CD1c-positive myeloid dendritic cell (primary cell): ENCODE measurements at regions not wholly inside any gene's neighbourhood (a gene's known extent, or its start where the extent isn't known, plus 50 kb on each side); places are given as distances from the start of the nearest gene placed in this dataset.
"Not testable (repeated sequence)": the region's sequence is repeated elsewhere in the genome, so short reads cannot be mapped to it uniquely, and the experiment has no call there.

Experiments used
- DNase-seq: peaks from one replicate; pipeline ENCODE4 v3.0.0-alpha.2; 2016; ENCODE audit errors: extremely low spot score

GRCh38 chr6:3900744-3901336 lies 51.7 kb downstream of the FAM50B start:
- no peak for DNase-seq

DNA sequence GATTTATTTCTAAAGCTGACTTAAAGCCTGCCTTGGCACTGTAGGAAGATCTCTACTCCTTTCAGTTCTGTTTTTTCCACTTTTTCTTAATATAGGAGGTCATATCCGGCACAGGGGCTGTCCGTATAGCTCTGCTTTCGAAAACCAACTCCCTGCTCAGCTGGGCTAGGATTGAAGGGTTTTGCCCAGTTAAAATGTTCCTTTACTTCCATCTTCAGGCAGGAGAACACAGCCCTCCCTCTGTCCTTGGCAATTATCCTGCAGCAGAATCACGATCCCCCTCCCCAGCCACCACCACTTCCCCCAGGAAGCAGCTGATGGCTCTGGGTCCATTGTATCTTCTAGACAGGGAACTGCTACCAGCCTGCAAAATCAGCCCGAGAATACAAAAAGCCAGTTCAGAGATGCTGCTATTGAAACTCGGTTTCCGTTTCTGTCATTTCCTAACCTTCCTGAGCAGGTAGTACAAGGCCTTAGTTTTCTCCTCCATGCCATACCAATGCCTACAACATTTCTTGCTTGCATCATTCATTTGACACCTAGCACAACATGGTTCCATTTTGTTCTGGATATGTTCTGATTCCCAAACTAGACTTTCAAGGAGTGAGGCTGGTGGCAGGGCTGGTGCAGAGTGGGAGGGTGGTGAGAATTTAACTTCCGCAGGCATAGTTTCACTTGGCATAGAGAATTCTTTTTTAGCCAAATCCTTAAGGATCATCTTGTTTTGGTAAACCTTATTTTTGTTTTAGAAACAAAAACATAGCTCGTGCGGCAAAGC lies 53.9 kb downstream of the FAM50B start:
- peak; percentile 45 for DNase-seq

- DNase-seq = no peak
Observed at GRCh38 chr6:3904518-3904917, 55.3 kb downstream of the FAM50B start.

GRCh38 chr6:3905945-3906845 lies 57.0 kb downstream of the FAM50B start:
- DNase-seq = no peak

DNA sequence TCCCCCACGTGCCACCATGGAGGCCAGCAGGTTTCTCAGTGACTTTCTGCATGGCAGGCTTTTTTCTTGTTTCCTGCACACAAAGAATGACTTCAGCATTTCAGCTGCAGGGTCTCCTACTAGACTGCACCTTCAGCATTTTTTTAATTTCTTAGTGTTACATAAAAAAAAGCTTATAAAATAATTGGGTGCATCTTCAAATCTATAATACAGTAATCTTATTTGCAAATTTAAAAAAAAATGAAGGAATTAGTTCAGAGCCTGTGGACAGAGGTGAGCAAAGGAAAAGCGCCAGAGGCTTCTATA lies 57.6 kb downstream of the FAM50B start:
- no peak for DNase-seq

GRCh38 chr6:3908223-3908622 lies 59.0 kb downstream of the FAM50B start:
- DNase-seq = no peak

GRCh38 chr6:3908961-3909360 lies 59.8 kb downstream of the FAM50B start:
- no peak for DNase-seq

DNA sequence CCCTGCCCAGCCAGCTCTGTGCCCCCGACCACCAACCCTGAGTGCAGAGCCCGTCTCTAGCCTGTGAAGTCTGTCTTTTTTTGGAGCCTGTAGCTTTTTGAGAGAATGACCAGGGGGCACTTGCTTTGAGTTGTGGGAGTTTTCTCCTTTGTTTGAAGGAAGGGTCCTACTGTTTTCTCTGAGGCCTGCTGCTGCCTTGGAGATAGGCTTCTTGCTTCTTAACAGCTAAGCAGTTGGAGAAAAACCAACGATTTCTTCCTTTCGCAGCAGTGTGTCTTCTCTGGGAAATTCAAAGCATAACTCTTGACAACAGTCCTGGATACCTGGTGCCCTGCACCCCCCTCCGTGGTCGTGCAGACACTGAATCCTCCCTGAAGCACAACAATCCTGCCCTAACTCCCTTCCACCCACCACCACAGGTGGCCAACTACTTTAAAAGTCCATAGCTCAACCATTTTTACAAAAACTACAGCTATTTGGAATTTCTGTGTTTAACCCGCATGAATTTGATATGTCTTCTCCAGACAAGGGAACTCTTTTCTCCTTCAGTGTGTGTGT lies 61.0 kb downstream of the FAM50B start:
- no peak for DNase-seq

GRCh38 chr6:3911130-3911529 lies 62.0 kb downstream of the FAM50B start:
- no peak for DNase-seq

DNA sequence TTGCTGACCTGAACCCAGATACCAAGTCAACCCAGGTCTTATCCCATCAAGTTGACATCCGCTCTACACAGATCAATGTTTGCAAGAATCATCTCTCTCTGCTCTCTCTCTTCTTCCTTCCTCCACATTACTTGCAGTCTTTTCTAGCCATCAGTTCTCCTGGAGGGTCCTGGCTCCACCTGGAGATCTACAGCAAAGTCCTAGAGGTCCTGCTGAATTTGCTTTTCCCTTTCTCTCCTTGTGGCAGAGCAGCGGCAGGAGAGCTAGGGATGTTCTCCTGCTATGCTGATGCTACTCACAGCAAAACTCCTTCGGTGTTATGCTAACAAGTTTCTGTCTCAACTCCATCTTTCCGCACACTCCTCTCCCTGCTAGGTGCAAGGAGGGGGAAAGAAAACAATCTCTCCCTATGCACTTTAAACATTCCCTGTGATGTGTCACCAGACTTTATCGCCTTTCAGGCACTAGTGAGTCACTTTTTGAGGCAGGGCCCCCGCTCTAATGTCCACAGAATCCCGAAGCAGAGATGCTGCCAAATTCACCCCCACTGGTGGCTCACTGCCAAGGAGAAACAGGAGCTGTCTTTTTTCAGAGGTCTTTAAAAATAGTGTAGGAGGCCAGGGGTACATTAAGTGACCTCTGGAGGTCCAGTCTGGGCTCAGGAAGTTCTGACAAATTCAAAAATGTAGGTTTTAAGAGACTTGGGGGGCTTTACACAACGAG lies 62.6 kb downstream of the FAM50B start:
- DNase-seq = no peak

GRCh38 chr6:3912361-3913076 lies 63.3 kb downstream of the FAM50B start:
- DNase-seq = no peak

GRCh38 chr6:3913077-3913957 lies 64.1 kb downstream of the FAM50B start:
- no peak for DNase-seq

GRCh38 chr6:3913958-3914337 lies 64.8 kb downstream of the FAM50B start:
- no peak for DNase-seq

DNA sequence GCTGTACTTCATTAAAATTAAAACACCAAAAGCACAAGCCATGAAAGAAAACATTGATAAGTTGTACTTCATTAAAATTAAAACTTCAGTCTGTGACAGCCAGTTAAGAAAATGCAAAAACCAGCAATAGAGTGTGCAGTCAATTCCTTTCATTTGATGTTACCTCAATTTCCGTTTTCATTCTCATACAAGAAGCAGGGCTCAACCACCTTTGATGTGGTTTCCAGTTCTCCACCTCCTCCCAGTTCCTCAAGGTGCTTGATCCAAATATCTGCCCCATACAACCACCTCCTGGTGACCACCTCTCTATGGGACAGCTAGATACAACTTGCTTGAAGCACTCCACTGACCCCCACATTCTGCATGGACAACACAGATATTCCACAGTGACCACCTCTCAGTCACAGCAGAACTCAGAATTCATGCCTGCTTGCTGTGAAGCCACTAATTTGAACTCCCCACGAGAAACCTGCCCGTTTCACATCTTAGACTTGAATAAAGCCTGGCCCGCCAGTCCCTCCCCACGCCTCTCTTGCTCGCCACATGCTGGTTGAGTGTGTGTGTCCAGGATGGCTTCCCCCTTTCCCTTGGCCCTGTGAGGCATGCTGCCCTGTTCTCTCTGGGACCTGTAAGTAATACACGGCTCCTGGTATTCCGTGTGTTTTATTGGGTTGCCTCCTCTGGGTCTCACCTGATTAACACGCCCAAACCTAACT lies 66.1 kb downstream of the FAM50B start:
- no peak for DNase-seq

DNA sequence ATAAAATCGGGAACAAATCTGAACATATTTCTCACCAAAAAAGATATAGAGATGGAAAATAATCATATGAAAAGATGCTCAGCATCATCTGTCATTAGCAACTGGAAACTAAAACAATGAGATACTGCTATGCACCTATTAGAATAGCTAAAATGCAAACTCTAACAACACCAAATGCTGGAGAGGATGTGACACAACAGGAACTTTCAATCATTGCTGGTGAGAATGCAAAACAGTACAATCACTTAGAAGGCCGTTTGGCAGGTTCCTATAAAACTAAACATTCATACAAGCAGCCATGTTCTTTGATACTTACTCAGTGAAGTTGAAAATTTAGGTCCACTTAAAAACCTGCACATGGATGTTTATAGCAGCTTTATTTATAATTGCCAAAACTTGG lies 67.0 kb downstream of the FAM50B start:
- DNase-seq = no peak

GRCh38 chr6:3916749-3917148 lies 67.6 kb downstream of the FAM50B start:
- DNase-seq = not testable (repeated sequence)

GRCh38 chr6:3918469-3918868 lies 69.3 kb downstream of the FAM50B start:
- no peak for DNase-seq

GRCh38 chr6:3919130-3919628 lies 70.0 kb downstream of the FAM50B start:
- DNase-seq = no peak

DNA sequence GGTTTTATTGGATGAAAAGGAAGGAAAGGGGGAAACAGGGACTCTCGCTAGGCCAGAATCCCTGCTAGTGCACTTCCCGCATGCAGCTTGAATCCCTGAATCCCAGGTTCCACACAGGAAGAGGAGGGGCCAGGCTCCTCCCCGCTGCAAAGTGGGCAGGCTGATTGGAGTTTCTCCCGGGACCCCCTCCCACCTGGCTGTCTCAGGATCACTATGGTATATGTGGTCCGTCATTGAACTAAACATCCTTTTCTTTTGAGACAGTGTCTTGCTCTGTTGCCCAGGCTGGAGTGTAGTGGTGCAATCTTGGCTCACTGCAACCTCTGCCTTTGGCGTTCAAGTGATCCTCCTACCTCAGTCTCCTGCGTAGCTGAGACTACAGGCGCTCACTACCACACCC lies 70.7 kb downstream of the FAM50B start:
- no peak for DNase-seq
